Superior temporal gyrus (tissue), 1 donor: ENCODE measurements at regions not wholly inside any gene's neighbourhood (a gene's known extent, or its start where the extent isn't known, plus 50 kb on each side); places are given as distances from the start of the nearest gene placed in this dataset.
A peak's percentile ranks its signal among the peaks of the same experiment; 100 is the strongest.

Source experiments
- DNase-seq: peaks from one replicate; pipeline ENCODE4 v3.0.0-alpha.2; 2016; ENCODE audit errors: extremely low spot score

DNA sequence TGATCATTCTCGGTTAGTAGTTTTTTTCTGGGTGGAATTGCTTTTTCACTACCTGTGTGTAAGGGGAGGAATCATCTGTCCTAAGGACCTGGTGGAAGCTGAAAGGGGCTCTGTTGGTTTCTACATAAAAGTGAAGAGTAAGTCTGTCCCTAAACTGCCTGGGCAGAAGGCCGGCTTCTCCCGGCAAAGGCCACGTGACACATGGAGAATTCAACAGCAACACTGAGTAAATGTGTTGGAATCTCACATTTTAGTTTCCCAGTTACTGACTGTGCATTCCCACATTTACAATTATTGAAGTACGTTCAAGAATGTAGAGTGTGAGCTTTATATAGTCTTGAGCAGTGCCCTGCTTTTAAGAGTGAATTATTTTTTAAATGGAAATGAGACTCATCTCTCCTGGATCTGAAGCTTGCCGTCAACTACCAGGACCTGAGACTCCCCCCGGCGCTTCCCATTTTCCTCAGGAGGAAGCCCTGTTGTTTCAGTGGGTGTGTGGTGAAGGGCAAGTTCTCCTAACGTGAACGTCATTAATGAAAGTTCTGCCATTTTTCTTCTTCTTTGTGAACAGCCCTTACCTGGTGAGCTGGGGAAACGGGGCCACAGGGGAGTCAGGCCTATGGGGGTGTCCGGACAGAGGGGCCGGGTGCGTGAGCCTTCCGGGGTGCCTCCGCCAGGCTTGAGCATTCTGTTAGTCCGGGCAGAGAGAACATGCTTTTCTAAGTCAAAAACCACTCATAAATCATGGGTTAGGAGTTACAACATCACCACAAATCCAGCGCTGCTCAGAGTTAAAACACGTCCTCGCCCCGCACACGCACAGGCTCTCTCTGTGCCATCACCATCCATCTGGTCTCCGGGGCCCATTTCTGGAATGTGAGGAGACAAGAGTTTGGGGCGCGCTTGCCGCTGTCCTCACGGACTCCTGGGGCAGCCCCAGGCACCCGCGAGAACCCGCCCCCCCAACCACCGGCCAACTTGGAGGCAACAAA lies 56.6 kb upstream of the SMOC2 start:
- DNase-seq = peak; percentile 40

DNA sequence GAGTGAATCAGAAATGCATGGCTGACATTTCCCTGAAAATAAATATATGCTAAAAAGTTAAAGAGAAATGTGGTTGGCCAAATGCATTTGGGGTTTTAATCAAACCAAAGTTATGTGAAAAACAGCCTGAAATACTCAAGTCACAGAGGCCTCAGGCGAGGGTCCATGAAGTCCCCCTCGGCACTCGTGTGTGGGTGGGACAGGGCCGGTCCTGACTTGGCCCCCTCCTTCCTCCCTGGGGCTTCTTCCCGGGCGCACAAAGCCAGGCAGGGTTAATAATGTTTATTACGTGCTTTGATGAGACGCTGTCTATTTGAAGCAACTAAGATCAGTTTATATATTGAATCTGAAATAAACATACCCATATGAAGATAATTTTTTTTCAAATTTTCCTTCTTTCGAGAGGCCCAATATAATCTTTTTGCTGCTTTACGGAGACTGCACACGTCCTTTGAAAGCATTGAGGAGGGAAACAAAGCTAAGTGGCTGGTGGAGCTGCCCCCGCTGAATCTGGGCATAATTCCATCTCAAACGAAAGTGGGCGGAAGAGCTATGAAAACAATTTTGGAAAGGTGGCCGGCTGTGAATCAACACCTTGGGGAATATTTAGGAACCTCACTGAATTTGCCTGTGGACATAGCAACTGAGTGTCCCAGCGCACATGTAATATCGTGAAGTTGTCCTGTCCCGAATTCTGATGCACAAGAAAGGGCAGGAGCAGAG lies 55.8 kb upstream of the SMOC2 start:
- peak; percentile 36 for DNase-seq

DNA sequence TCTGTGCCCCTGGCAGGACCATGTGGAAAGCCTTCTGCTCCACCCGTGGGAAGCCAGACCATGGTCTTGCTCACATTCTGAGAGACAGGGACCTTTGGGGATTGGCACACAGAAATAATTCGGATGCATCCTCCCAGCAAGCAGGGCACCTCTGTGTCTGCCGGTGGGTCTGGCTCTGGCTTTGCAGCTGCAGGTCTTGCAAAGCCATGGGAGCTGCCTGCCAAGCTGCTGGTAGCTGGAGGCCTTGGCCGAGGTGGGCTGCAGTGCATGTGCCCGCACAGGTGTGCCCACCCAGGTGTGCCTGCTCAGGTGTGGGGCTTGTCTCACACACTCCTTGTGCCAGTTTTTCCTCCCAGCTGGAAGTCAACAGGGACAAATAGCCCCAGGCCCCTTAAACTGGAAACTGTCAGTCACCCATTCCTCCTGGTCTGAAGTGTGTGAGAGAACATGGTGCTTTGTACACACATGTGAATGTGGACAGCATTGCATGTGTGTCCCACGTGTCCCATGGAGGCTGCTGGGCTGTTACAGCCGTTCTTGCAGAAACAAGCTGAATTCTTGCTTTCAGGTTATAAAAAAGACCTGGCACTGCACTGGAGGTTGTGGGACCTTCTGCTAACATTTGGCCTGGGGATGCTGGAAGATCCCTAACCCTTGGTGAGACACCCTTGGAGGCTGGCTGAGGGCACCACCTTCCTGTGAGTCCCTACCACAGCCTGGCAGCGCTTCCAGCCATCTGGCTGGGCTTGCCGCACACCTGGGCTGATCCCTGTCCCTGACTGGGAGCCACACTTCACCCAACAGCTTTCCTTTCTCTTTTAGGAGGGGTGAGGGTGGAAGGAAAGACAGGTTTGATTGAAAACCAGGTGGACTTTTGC lies 54.9 kb upstream of the SMOC2 start:
- no peak for DNase-seq

DNA sequence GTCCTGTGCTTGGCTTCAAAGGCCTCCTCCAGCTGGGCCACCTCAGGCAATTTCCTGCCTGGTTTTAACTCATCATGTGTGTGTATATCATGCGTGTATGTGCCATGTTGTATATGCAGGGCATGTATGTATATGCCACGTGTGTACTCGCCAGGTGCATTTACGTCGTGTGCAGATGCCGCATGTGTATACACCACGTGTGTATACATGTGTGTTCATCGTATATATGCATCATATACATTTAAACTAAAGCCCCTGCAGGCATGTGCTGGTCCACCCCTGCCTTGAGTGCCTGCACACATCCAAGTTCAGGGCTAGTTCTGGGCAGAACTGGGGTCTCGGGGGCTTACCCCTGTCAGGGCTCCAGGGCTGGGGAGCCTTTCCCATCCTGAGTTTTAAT lies 54.0 kb upstream of the SMOC2 start:
- no peak for DNase-seq

DNA sequence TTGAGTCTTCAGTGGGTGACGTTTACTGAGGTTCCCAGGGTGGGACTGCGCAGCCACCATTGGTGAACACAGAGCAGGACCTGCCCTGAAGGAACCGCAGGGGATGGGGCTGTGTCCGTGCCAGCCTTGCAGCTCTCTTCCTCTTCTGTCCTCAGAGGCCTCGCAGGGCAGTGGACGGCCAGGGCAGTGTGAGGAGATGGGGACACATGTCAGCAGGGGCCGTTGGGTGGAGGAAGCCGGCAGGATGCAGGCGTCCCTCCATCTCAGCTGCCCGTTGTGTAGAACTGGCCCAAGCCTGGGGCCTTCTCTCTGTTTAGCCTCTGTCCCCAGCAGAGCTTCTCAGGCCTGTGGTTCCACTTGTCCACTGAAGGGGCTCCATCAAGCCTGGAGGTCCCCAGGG lies 53.6 kb upstream of the SMOC2 start:
- no peak for DNase-seq

DNA sequence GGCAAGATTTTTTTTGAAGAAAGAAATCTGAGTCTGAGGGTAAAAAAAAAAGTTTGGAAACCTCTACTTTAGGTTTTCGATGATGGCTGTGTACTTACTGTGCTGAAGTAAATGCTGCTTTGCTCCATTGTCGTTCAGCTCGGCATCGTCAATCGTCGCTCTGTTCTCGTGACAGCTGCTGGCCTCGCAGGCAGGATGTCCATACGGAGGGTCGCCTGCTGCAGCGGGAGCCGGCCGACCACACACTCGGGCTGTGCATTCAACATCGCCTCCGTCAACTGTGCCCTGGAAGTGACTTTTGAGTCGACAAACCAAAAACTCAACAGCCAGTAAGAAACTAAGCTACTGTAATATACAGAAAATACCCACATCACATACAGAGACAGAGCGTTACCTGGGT lies 53.1 kb upstream of the SMOC2 start:
- DNase-seq = no peak

DNA sequence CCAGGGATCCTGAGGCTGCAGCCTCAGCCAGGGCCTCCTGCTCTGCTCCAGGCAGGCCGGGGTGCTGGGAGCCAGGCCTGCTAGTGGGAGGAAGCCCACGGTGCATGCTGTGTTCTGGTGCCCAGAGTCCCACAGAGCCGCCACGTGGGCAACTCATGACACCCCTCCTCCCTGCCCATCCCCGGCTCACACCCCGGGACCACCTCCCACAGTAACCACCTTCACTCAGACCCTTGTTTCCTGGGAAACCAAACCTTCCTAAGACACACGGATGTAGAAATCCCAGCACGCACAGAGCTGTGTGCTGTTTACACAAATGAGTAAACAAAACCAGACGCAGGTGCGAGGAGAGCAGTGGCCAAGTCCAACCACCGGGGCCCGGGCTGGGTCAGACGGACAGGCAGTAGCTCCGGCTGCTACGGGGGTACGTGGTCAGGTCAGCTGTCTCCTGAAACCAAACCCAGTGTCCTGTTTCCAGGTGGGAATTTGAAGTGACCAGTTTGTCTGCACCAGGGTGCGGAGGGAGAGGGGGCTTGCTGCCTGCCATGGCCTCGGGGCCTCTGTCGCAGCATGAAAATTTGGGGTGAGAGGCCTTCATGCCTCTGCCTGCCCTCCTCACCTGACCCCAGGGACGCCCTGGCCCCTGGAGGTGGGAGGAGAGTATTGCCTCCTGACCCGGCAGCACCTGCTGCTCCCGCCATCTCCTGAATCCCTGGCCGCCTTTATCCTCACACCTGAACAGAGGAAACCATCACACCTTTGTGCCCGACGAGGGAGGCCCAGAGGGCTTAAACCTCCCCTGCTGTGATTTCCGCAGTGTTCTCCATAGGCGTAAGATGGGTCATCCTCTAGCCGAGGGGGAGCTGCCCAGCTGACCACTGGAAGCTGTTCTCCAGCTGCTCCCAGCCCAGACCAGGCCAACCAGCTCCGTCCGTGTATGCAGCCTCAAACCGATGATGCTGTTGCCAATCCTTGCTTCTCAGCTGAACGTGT lies 52.0 kb upstream of the SMOC2 start:
- DNase-seq = no peak

DNA sequence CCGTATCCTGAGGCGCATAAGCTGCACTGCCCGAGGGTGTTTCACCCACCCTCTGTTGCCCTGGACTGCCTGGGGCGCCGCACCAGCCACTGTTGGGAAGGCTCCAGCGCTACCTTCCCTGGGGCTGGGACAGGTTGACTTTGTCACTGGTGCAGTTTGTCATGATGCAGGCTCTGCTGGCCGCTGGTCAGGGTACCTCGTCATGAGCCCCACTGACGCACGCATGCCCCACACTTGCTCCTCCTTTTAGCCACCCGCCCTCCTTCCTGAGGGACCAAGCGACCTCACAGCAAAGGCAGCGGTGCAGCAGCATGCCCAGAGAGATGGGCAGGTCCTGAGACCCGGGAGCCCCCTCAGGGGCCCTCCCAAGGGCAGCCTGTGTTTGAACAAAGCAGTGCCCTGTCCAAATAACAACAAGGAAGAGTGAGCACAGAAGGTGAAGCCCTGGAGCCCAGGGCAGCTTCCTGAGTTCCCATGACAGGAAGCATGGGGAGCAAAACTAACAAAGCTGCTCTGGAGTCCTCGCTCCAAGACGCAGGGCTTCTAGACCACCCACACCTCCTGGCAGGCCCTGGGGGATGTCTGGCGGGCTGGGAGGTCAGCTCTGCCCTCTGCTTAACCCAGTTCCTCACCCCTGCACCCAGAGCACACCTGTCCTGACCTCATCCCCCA lies 50.1 kb upstream of the SMOC2 start:
- DNase-seq = no peak
